Caco-2 (cell line): ENCODE measurements at regions not wholly inside any gene's neighbourhood (a gene's known extent, or its start where the extent isn't known, plus 50 kb on each side); places are given as distances from the start of the nearest gene placed in this dataset.

Experiments
- BruUV-seq: library from RNA; stranded (reverse); fragments of 400-500 nt; replicated peaks from 2 replicates; lab custom pipeline; 2021; lab: Mats Ljungman, UMichigan
- CTCF ChIA-PET: fragments of 300-600 bp; sonication (Branson Sonifier 250); formaldehyde crosslinking; loops from one replicate; lab custom pipeline; 2022; ENCODE audit warnings: antibody characterized with exemption; lab: Charles Lee
- POLR2A ChIA-PET: fragments of 300-600 bp; sonication (Branson Sonifier 250); formaldehyde crosslinking; loops from one replicate; lab custom pipeline; 2022; ENCODE audit warnings: antibody characterized with exemption; lab: Charles Lee
- DNase-seq, 2 experiments: peaks; one replicate each; pipeline versions ENCODE4 v3.0.0 to v3.0.0-alpha.2; 2020 to 2022
- H3K27me3 ChIP-seq: replicated peaks from 2 replicates; pipeline ENCODE4 v1.6.0; 2011; ENCODE audit warnings: low read length; ENCODE audit not compliant: control insufficient read depth, insufficient read depth
- H3K36me3 ChIP-seq: 2 replicates; pipeline ENCODE4 v1.5.1; 2011; ENCODE audit warnings: low read length; ENCODE audit not compliant: control insufficient read depth, insufficient read depth
- H3K4me1 ChIP-seq: fragments of 250-450 bp; sonication (Bioruptor Pico); 2 replicates; pipeline ENCODE4 v1.5.1; 2020; ENCODE audit warnings: mild to moderate bottlenecking
- H3K4me3 ChIP-seq: 2 replicates; pipeline ENCODE4 v1.5.1; 2011; ENCODE audit warnings: low read depth, mild to moderate bottlenecking, control low read depth, low read length
- H3K9me3 ChIP-seq: fragments of 250-450 bp; sonication (Bioruptor Pico); 2 replicates; pipeline ENCODE4 v1.5.1; 2020; ENCODE audit warnings: mild to moderate bottlenecking, moderate library complexity
- H3K27ac Mint-ChIP-seq: one replicate; pipeline ENCODE4 v1.8.0; 2022; ENCODE audit warnings: mixed read lengths; ENCODE audit not compliant: unreplicated experiment
- H3K27me3 Mint-ChIP-seq: one replicate; pipeline ENCODE4 v1.8.0; 2022; ENCODE audit warnings: mixed read lengths; ENCODE audit not compliant: insufficient read depth, unreplicated experiment
- H3K36me3 Mint-ChIP-seq: one replicate; pipeline ENCODE4 v1.8.0; 2022; ENCODE audit warnings: mild to moderate bottlenecking, mixed read lengths; ENCODE audit not compliant: insufficient read depth, unreplicated experiment
- H3K4me1 Mint-ChIP-seq: one replicate; pipeline ENCODE4 v1.8.0; 2022; ENCODE audit warnings: low read depth, mixed read lengths; ENCODE audit not compliant: unreplicated experiment
- H3K4me3 Mint-ChIP-seq: one replicate; pipeline ENCODE4 v1.8.0; 2022; ENCODE audit warnings: mild to moderate bottlenecking, moderate library complexity, mixed read lengths; ENCODE audit not compliant: unreplicated experiment
- H3K9me3 Mint-ChIP-seq: one replicate; pipeline ENCODE4 v1.8.0; 2022; ENCODE audit warnings: mixed read lengths; ENCODE audit not compliant: unreplicated experiment
- CTCF ChIP-seq, 2 experiments: fragments of 200-600 bp in 1 of 2; IDR thresholded peaks; 1 replicate in 1 of 2; 2 replicates in 1 of 2; pipeline versions ENCODE4 v1.5.1 to v1.8.0; 2011 to 2022; ENCODE audit warnings: antibody characterized with exemption in 1 of 2, control low read depth in 1 of 2, inconsistent platforms in 1 of 2, low read depth in 1 of 2, low read length in 1 of 2, mild to moderate bottlenecking in 1 of 2, moderate library complexity in 1 of 2; ENCODE audit not compliant: insufficient read depth in 1 of 2, severe bottlenecking in 1 of 2, unreplicated experiment in 1 of 2
- intact Hi-C: fragments of 100-400 bp; cut with micrococcal nuclease; formaldehyde crosslinking; loops from one replicate; pipeline ENCODE4 v1.10.0; 2022; ENCODE audit not compliant: unreplicated experiment

GRCh38 chrX:84876876-84877275 is 126.8 kb upstream of the APOOL start:
- DNase-seq = no peak
- CTCF ChIA-PET = no interaction called here
- H3K9me3 Mint-ChIP-seq = no peaks in the 10 kb centered on the region
- intact Hi-C loops = no loop called here
- POLR2A ChIA-PET = no interaction called here
- no peaks in the 10 kb centered on the region for H3K36me3 Mint-ChIP-seq
- no TSS peak for BruUV-seq
- Histone ChIP-seq H3K36me3 (no peaks in the 10 kb centered on the region), H3K9me3 (no peaks in the 10 kb centered on the region), H3K4me3 (no peak overlapping the region), H3K27me3 (no peaks in the 10 kb centered on the region), H3K4me1 (no peaks in the 10 kb centered on the region)
- no peaks in the 10 kb centered on the region for H3K27me3 Mint-ChIP-seq
- no peak overlapping the region for H3K27ac Mint-ChIP-seq
- H3K4me3 Mint-ChIP-seq = no peak overlapping the region
- no peak for TF ChIP-seq CTCF (IDR thresholded peaks at IDR 0.05; ENCODE audit: insufficient read depth in 1 of 2, low read depth in 1 of 2, low read length in 1 of 2, severe bottlenecking in 1 of 2, unreplicated experiment in 1 of 2)
- no peaks in the 10 kb centered on the region for H3K4me1 Mint-ChIP-seq

GRCh38 chrX:84893897-84894296 is 109.8 kb upstream of the APOOL start:
- Mint-ChIP-seq H3K4me1 (no peaks in the 10 kb centered on the region), H3K27ac (no peak overlapping the region), H3K4me3 (no peak overlapping the region), H3K9me3 (no peaks in the 10 kb centered on the region), H3K27me3 (no peaks in the 10 kb centered on the region), H3K36me3 (no peaks in the 10 kb centered on the region)
- Histone ChIP-seq H3K4me3 (no peak overlapping the region), H3K36me3 (no peaks in the 10 kb centered on the region), H3K27me3 (no peaks in the 10 kb centered on the region), H3K4me1 (no peaks in the 10 kb centered on the region), H3K9me3 (no peaks in the 10 kb centered on the region)
- CTCF ChIA-PET = no interaction called here
- no peak for TF ChIP-seq CTCF (IDR thresholded peaks at IDR 0.05; ENCODE audit: insufficient read depth in 1 of 2, low read depth in 1 of 2, low read length in 1 of 2, severe bottlenecking in 1 of 2, unreplicated experiment in 1 of 2)
- DNase-seq = no peak
- intact Hi-C loops = no loop called here
- POLR2A ChIA-PET = no interaction called here
- BruUV-seq = no TSS peak

- Mint-ChIP-seq H3K4me1 (no peaks in the 10 kb centered on the region), H3K36me3 (no peaks in the 10 kb centered on the region), H3K4me3 (no peak overlapping the region), H3K27ac (no peak overlapping the region), H3K27me3 (no peaks in the 10 kb centered on the region), H3K9me3 (no peaks in the 10 kb centered on the region)
- Histone ChIP-seq H3K27me3 (no peaks in the 10 kb centered on the region), H3K9me3 (no peaks in the 10 kb centered on the region), H3K36me3 (no peaks in the 10 kb centered on the region), H3K4me3 (no peak overlapping the region), H3K4me1 (no peaks in the 10 kb centered on the region)
- intact Hi-C loops = loop anchor here (1.0 to 5.0 kb wide), 2 partner anchors 145 to 178 kb away; no protein-coding TSS in a partner anchor
- peak in 1 of 2 experiments; percentile 2 for DNase-seq
- TF ChIP-seq CTCF (IDR thresholded peaks at IDR 0.05; ENCODE audit: insufficient read depth in 1 of 2, low read depth in 1 of 2, low read length in 1 of 2, severe bottlenecking in 1 of 2, unreplicated experiment in 1 of 2) = no peak
- ChIA-PET POLR2A (no interaction called here), CTCF (interaction anchor here (1.0 to 1.2 kb wide), 2 partner anchors 145 to 178 kb away, joined by 3 to 7 read pairs; no protein-coding TSS in a partner anchor)
- no TSS peak for BruUV-seq
These were observed 96.2 kb upstream of the APOOL start for GRCh38 chrX:84907324-84907968.
